ENCODE measurements at regions not wholly inside any gene's neighbourhood (a gene's known extent, or its start where the extent isn't known, plus 50 kb on each side); places are given as distances from the start of the nearest gene placed in this dataset.
"Not testable (repeated sequence)": the region's sequence is repeated elsewhere in the genome, so short reads cannot be mapped to it uniquely, and the experiment has no call there.

GRCh38 chr15:62415498-62415897 is 250.4 kb upstream of the C2CD4B start:
- TF ChIP-seq NR2F2 (IDR thresholded peaks at IDR 0.05) = no peak
- no peak for TF ChIP-seq JUND (IDR thresholded peaks at IDR 0.05)
- TF ChIP-seq ATF3 (IDR thresholded peaks at IDR 0.05) = no peak
- TF ChIP-seq RXRA (IDR thresholded peaks at IDR 0.05) = no peak
- TF ChIP-seq TAF1 (conservative IDR thresholded peaks at IDR 0.05) = no peak
- TF ChIP-seq EGR1 (IDR thresholded peaks at IDR 0.05; ENCODE audit: low read depth in 2 of 2) = no peak
- TF ChIP-seq SP1 (IDR thresholded peaks at IDR 0.05) = no peak
- TF ChIP-seq FOXA2 (IDR thresholded peaks at IDR 0.05) = no peak
- no peak for TF ChIP-seq GABPA (IDR thresholded peaks at IDR 0.05 in 1 of 2, conservative IDR thresholded peaks at IDR 0.05 in 1 of 2)
- TF ChIP-seq MAX (IDR thresholded peaks at IDR 0.05) = no peak
- no peaks in the 10 kb centered on the region for H3K9me3 ChIP-seq (ENCODE audit: control insufficient read depth in 4 of 4, low read length in 3 of 4)
- H3K4me1 ChIP-seq (ENCODE audit: control insufficient read depth in 4 of 4, insufficient read depth in 4 of 4, low read length in 3 of 4) = no peaks in the 10 kb centered on the region
- WGBS = 93% methylated on average over 7 of the region's 7 CpGs
- no peak overlapping the region for H3K9ac ChIP-seq (ENCODE audit: low read depth in 1 of 2, low read length in 2 of 2)
- H3K36me3 ChIP-seq (ENCODE audit: control insufficient read depth in 4 of 4, insufficient read depth in 3 of 4, low read depth in 1 of 4, low read length in 3 of 4) = no peaks in the 10 kb centered on the region
- H3K27ac ChIP-seq (ENCODE audit: low read depth in 1 of 2, low read length in 2 of 2) = no peak overlapping the region
- DNase-seq (ENCODE audit: low spot score) = no peak
- H3K27me3 ChIP-seq (ENCODE audit: control insufficient read depth in 4 of 4, insufficient read depth in 4 of 4, low read length in 3 of 4) = no peaks in the 10 kb centered on the region
- no peak overlapping the region for H3K4me3 ChIP-seq (ENCODE audit: low read depth in 1 of 3, low read length in 3 of 3)

DNA sequence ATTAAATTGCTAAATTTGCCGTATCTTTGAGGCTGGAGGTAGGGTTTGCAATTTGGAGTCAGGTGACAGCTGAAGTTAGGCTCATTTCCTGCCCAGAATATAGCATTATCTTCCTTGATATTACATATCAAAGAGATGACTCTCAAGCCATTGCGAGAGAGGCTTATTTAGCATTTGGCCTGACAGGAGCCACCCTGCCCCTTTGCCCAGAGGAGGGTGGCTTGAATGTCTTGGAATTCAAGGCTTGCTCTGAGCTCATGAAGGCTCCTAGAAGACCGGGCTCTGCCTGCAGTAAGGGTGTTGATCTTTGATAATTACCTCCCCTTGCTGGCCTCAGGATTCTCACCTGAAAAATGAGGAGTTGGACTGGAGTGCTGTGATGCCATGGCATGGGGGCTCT is 251.4 kb upstream of the C2CD4B start:
- Histone ChIP-seq H3K4me1 (ENCODE audit: control insufficient read depth in 4 of 4, insufficient read depth in 4 of 4, low read length in 3 of 4) (no peaks in the 10 kb centered on the region), H3K36me3 (ENCODE audit: control insufficient read depth in 4 of 4, insufficient read depth in 3 of 4, low read depth in 1 of 4, low read length in 3 of 4) (no peaks in the 10 kb centered on the region), H3K27me3 (ENCODE audit: control insufficient read depth in 4 of 4, insufficient read depth in 4 of 4, low read length in 3 of 4) (no peaks in the 10 kb centered on the region), H3K4me3 (ENCODE audit: low read depth in 1 of 3, low read length in 3 of 3) (no peak overlapping the region), H3K27ac (ENCODE audit: low read depth in 1 of 2, low read length in 2 of 2) (no peak overlapping the region), H3K9me3 (ENCODE audit: control insufficient read depth in 4 of 4, low read length in 3 of 4) (no peaks in the 10 kb centered on the region), H3K9ac (ENCODE audit: low read depth in 1 of 2, low read length in 2 of 2) (no peak overlapping the region)
- no peak for TF ChIP-seq CTCF (IDR thresholded peaks at IDR 0.05; ENCODE audit: low read depth, low read length, missing input control)
- TF ChIP-seq ATF3 (IDR thresholded peaks at IDR 0.05) = no peak
- TF ChIP-seq FOXA2 (IDR thresholded peaks at IDR 0.05) = no peak
- TF ChIP-seq HNF4A (conservative IDR thresholded peaks at IDR 0.05) = no peak
- DNase-seq (ENCODE audit: low spot score) = no peak
- 96% methylated on average over 3 of the region's 3 CpGs for WGBS

- Histone ChIP-seq H3K4me3 (ENCODE audit: low read depth in 1 of 3, low read length in 3 of 3) (no peak overlapping the region), H3K9ac (ENCODE audit: low read depth in 1 of 2, low read length in 2 of 2) (no peak overlapping the region), H3K36me3 (ENCODE audit: control insufficient read depth in 4 of 4, insufficient read depth in 3 of 4, low read depth in 1 of 4, low read length in 3 of 4) (no peaks in the 10 kb centered on the region), H3K27ac (ENCODE audit: low read depth in 1 of 2, low read length in 2 of 2) (no peak overlapping the region), H3K27me3 (ENCODE audit: control insufficient read depth in 4 of 4, insufficient read depth in 4 of 4, low read length in 3 of 4) (no peaks in the 10 kb centered on the region), H3K4me1 (ENCODE audit: control insufficient read depth in 4 of 4, insufficient read depth in 4 of 4, low read length in 3 of 4) (no peaks in the 10 kb centered on the region), H3K9me3 (ENCODE audit: control insufficient read depth in 4 of 4, low read length in 3 of 4) (no peaks in the 10 kb centered on the region)
- WGBS = 86% methylated on average over 3 of the region's 3 CpGs
- DNase-seq (ENCODE audit: low spot score) = no peak
- TF ChIP-seq FOXA1 (IDR thresholded peaks at IDR 0.05) = no peak
- TF ChIP-seq RXRA (IDR thresholded peaks at IDR 0.05) = no peak
- no peak for TF ChIP-seq REST (IDR thresholded peaks at IDR 0.05)
- no peak for TF ChIP-seq HNF4G (IDR thresholded peaks at IDR 0.05)
- no peak for TF ChIP-seq FOXA2 (IDR thresholded peaks at IDR 0.05)
- TF ChIP-seq TAF1 (conservative IDR thresholded peaks at IDR 0.05) = no peak
- no peak for TF ChIP-seq GABPA (IDR thresholded peaks at IDR 0.05 in 1 of 2, conservative IDR thresholded peaks at IDR 0.05 in 1 of 2)
- TF ChIP-seq, protein P1, sequence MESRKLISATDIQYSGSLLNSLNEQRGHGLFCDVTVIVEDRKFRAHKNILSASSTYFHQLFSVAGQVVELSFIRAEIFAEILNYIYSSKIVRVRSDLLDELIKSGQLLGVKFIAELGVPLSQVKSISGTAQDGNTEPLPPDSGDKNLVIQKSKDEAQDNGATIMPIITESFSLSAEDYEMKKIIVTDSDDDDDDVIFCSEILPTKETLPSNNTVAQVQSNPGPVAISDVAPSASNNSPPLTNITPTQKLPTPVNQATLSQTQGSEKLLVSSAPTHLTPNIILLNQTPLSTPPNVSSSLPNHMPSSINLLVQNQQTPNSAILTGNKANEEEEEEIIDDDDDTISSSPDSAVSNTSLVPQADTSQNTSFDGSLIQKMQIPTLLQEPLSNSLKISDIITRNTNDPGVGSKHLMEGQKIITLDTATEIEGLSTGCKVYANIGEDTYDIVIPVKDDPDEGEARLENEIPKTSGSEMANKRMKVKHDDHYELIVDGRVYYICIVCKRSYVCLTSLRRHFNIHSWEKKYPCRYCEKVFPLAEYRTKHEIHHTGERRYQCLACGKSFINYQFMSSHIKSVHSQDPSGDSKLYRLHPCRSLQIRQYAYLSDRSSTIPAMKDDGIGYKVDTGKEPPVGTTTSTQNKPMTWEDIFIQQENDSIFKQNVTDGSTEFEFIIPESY (IDR thresholded peaks at IDR 0.05) = no peak
- TF ChIP-seq MAX (IDR thresholded peaks at IDR 0.05) = no peak
- TF ChIP-seq NR2F2 (IDR thresholded peaks at IDR 0.05) = no peak
- TF ChIP-seq SP1 (IDR thresholded peaks at IDR 0.05) = no peak
Measured at GRCh38 chr15:62417439-62417838, 252.4 kb upstream of the C2CD4B start.

DNA sequence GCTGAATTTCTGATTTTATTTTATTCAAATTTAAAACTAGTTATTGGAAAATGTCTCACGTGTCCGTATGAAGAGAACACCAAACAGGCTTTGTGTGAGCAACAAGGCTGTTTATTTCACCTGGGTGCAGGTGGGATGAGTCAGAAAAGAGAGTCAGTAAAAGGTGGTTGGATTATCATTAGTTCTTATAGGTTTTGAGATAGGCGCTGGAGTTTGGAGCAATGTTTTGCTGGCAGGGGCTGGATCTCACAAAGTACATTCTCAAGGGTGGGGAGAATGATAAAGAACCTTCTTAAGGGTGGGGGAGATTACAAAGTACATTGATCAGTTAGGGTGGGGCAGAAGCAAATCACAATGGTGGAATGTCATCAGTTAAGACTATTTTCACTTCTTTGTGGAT is 253.4 kb upstream of the C2CD4B start:
- H3K4me3 ChIP-seq (ENCODE audit: low read depth in 1 of 3, low read length in 3 of 3); H3K9me3 ChIP-seq (ENCODE audit: control insufficient read depth in 4 of 4, low read length in 3 of 4); DNase-seq (ENCODE audit: low spot score); H3K9ac ChIP-seq (ENCODE audit: low read depth in 1 of 2, low read length in 2 of 2); H3K36me3 ChIP-seq (ENCODE audit: control insufficient read depth in 4 of 4, insufficient read depth in 3 of 4, low read depth in 1 of 4, low read length in 3 of 4); H3K27ac ChIP-seq (ENCODE audit: low read depth in 1 of 2, low read length in 2 of 2); H3K4me1 ChIP-seq (ENCODE audit: control insufficient read depth in 4 of 4, insufficient read depth in 4 of 4, low read length in 3 of 4); H3K27me3 ChIP-seq (ENCODE audit: control insufficient read depth in 4 of 4, insufficient read depth in 4 of 4, low read length in 3 of 4): not testable (repeated sequence)
- 90% methylated on average over 3 of the region's 3 CpGs for WGBS

Data from liver (tissue), 8 donors.